Upper lobe of left lung (tissue), 6 donors: ENCODE measurements at regions not wholly inside any gene's neighbourhood (a gene's known extent, or its start where the extent isn't known, plus 50 kb on each side); places are given as distances from the start of the nearest gene placed in this dataset.

Experiments
- ATAC-seq, 2 donors: fragments of 200-7000 bp; cut with Tn5 transposase; one replicate each; pipeline ENCODE4 v1.9.1; 2022; ENCODE audit warnings: mild to moderate bottlenecking in 2 of 2, moderate library complexity in 2 of 2; ENCODE audit not compliant: low FRiP score in 2 of 2
- DNase-seq, 2 donors: peaks; one replicate each; pipeline ENCODE4 v3.0.0-alpha.2; 2019 to 2020
- H3K27ac ChIP-seq, 4 donors: fragments of 200-600 bp; sonication (generic); one replicate each; pipeline ENCODE4 v1.5.1; 2016 to 2019
- H3K27me3 ChIP-seq, 4 donors: fragments of 200-600 bp; sonication (generic); one replicate each; pipeline ENCODE4 v1.5.1; 2017 to 2019
- H3K36me3 ChIP-seq, 4 donors: fragments of 200-600 bp; sonication (generic); one replicate each; pipeline ENCODE4 v1.5.1; 2016 to 2019
- H3K4me1 ChIP-seq, 4 donors: fragments of 200-600 bp; sonication (generic); one replicate each; pipeline ENCODE4 v1.5.1; 2018 to 2019
- H3K4me3 ChIP-seq, 4 donors: fragments of 200-600 bp; sonication (generic); one replicate each; pipeline ENCODE4 v1.5.1; 2017 to 2019; ENCODE audit warnings: mild to moderate bottlenecking in 2 of 4, moderate library complexity in 1 of 4
- H3K9me3 ChIP-seq, 4 donors: fragments of 200-600 bp; sonication (generic); one replicate each; pipeline ENCODE4 v1.5.1; 2018 to 2019
- EP300 ChIP-seq, 4 donors: sonication (generic); formaldehyde crosslinking; IDR thresholded peaks; one replicate each; pipeline ENCODE4 v1.5.1; 2017; ENCODE audit warnings: antibody characterized with exemption in 4 of 4, control low read depth in 2 of 4
- POLR2A ChIP-seq, 4 donors: fragments of 450-650 bp; IDR thresholded peaks; one replicate each; pipeline ENCODE4 v1.5.1; 2016 to 2017; ENCODE audit warnings: antibody characterized with exemption in 4 of 4, mild to moderate bottlenecking in 2 of 4
- POLR2AphosphoS5 ChIP-seq, 2 donors: sonication (generic); formaldehyde crosslinking; IDR thresholded peaks; one replicate each; pipeline ENCODE4 v1.5.1; 2017; ENCODE audit warnings: antibody characterized with exemption in 2 of 2
- WGBS, 2 donors: methylation state at CpG; one replicate each; pipeline ENCODE4 v1.1.5; 2017 to 2018; 5-methylcytosine and 5-hydroxymethylcytosine counted together
- TF ChIP-seq, protein P1 (sequence below), 6 experiments: fragments of 450-650 bp in 4 of 6; fragments of 200-600 bp in 2 of 6; sonication (generic) in 2 of 6; IDR thresholded peaks; one replicate each; pipeline ENCODE4 v1.5.1; 2016 to 2019; ENCODE audit warnings: antibody characterized with exemption in 6 of 6
- donor health status: DM: no; HTN: no; CAD: no; lungs with moderate emphysema.
- donor health status: DM: no; HTN: yes; CAD: no; lungs with severe emphysema.

DNA sequence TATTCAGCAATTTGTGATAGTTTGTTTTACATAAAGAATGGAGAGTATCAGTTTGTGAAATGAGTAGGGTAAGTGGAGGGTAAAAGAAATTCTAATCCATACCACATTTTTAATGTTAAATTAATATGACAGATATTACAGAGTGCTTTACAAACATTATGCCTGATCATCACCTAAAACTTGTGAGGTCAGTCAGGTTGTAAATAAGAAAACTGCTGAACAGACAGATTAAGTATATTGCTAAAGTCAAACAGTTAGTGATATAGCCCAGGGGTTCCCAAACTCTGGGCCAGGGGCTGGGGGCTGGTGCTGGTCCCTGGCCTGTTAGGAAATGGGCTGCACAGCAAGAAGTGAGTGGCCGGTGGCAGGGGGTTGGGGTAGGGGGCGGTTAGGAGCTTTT lies 273.6 kb downstream of the TRAM1L1 start:
- no peak overlapping the region for H3K4me3 ChIP-seq
- H3K36me3 ChIP-seq: no peaks in the 10 kb centered on the region
- H3K9me3 ChIP-seq: no peaks in the 10 kb centered on the region
- no peak for DNase-seq
- H3K27ac ChIP-seq: no peak overlapping the region
- TF ChIP-seq POLR2AphosphoS5 (IDR thresholded peaks at IDR 0.05): no peak
- TF ChIP-seq, protein P1, sequence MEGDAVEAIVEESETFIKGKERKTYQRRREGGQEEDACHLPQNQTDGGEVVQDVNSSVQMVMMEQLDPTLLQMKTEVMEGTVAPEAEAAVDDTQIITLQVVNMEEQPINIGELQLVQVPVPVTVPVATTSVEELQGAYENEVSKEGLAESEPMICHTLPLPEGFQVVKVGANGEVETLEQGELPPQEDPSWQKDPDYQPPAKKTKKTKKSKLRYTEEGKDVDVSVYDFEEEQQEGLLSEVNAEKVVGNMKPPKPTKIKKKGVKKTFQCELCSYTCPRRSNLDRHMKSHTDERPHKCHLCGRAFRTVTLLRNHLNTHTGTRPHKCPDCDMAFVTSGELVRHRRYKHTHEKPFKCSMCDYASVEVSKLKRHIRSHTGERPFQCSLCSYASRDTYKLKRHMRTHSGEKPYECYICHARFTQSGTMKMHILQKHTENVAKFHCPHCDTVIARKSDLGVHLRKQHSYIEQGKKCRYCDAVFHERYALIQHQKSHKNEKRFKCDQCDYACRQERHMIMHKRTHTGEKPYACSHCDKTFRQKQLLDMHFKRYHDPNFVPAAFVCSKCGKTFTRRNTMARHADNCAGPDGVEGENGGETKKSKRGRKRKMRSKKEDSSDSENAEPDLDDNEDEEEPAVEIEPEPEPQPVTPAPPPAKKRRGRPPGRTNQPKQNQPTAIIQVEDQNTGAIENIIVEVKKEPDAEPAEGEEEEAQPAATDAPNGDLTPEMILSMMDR (IDR thresholded peaks at IDR 0.05): no peak
- TF ChIP-seq POLR2A (IDR thresholded peaks at IDR 0.05): no peak
- TF ChIP-seq EP300 (IDR thresholded peaks at IDR 0.05): no peak
- 72 to 81% methylated on average over 2 of the region's 2 CpGs for WGBS, 2 donors
- no peaks in the 10 kb centered on the region for H3K27me3 ChIP-seq
- no peaks in the 10 kb centered on the region for H3K4me1 ChIP-seq
- ATAC-seq: no peak

DNA sequence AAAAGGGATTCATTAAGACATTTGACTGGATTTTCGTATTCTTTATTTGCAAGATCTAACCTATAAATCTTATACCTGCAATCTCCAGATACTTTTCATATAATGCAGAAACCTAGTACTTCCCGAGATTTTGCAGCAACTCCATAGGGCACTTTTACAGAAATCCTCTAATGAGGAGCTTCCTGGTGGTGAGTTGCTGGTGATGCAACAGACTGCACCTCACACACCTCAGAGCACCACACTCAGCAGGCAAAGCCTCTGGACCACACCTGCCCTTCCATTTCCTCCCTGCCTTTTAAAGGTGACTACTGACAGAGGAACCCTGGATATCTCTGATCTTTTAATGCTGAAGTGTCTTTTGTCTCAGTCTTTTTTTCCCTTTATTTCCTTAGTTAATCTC lies 289.4 kb downstream of the TRAM1L1 start:
- Histone ChIP-seq H3K36me3 (no peaks in the 10 kb centered on the region), H3K4me3 (no peak overlapping the region), H3K9me3 (no peaks in the 10 kb centered on the region), H3K27ac (no peak overlapping the region), H3K27me3 (no peaks in the 10 kb centered on the region), H3K4me1 (no peaks in the 10 kb centered on the region)
- no peak for DNase-seq
- TF ChIP-seq, protein P1 (IDR thresholded peaks at IDR 0.05): no peak
- TF ChIP-seq POLR2AphosphoS5 (IDR thresholded peaks at IDR 0.05): no peak
- no peak for TF ChIP-seq POLR2A (IDR thresholded peaks at IDR 0.05)
- no peak for TF ChIP-seq EP300 (IDR thresholded peaks at IDR 0.05)
- 75 to 77% methylated on average over 2 of the region's 2 CpGs for WGBS, 2 donors
- ATAC-seq: no peak

DNA sequence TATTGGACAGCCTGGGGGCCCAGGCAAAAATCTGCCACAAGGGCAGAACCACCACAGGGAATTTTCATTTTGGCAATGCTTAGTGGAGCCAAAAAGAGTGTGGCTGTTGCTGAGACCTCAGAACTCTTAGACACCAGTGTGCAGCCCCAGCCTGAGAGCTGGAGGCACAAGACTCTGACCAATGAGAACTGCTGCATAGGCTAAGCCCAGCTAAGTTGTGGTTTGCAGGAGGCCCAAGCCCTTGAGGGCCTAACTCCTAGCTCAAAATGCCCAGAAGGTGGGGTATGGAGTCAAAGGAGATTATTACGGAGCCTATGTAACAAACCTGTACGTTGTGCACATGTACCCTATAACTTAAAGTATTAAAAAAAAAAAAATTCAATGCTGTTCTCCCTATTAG lies 296.7 kb downstream of the TRAM1L1 start:
- Histone ChIP-seq H3K9me3 (no peaks in the 10 kb centered on the region), H3K4me1 (no peaks in the 10 kb centered on the region), H3K4me3 (no peak overlapping the region), H3K27ac (no peak overlapping the region), H3K27me3 (no peaks in the 10 kb centered on the region), H3K36me3 (no peaks in the 10 kb centered on the region)
- TF ChIP-seq EP300 (IDR thresholded peaks at IDR 0.05) (no peak), POLR2A (IDR thresholded peaks at IDR 0.05) (no peak), POLR2AphosphoS5 (IDR thresholded peaks at IDR 0.05) (no peak)
- TF ChIP-seq, protein P1 (IDR thresholded peaks at IDR 0.05): no peak
- ATAC-seq (peak in 1 of 2 donors; percentile 32), DNase-seq (no peak)
- WGBS, 2 donors: 91 to 95% methylated on average over 2 of the region's 2 CpGs

DNA sequence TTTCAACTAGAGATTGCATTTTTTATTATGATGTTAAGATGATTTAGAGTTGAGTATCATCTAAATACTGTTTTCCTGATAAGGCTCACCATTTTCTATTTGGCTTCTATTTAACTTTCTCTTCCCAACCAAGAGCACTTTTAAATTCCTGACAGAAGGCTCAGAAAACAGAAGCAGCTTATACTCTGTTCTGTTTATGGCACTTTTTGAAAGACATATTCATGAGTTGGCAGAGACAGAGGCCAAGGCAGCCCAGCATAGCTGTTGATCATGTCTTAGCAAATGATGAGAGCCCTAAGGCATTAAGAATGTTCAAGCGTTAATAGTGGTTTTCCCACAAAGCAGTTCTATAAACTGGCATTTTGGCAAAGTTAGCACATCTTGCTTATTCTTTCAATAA lies 330.3 kb downstream of the TRAM1L1 start:
- ATAC-seq: no peak
- 69 to 84% methylated on average over 1 of the region's 1 CpG for WGBS, 2 donors

GRCh38 chr4:116752027-116752426 lies 333.3 kb downstream of the TRAM1L1 start:
- TF ChIP-seq, protein P1 (IDR thresholded peaks at IDR 0.05): no peak
- no peak for TF ChIP-seq POLR2AphosphoS5 (IDR thresholded peaks at IDR 0.05)
- TF ChIP-seq EP300 (IDR thresholded peaks at IDR 0.05): no peak
- TF ChIP-seq POLR2A (IDR thresholded peaks at IDR 0.05): no peak
- Histone ChIP-seq H3K4me3 (no peak overlapping the region), H3K9me3 (no peaks in the 10 kb centered on the region), H3K36me3 (no peaks in the 10 kb centered on the region), H3K4me1 (no peaks in the 10 kb centered on the region), H3K27ac (no peak overlapping the region), H3K27me3 (no peaks in the 10 kb centered on the region)
- WGBS, 2 donors: 80 to 87% methylated on average over 2 of the region's 2 CpGs
- ATAC-seq (no peak), DNase-seq (no peak)

More for the DNA sequence above, 330.3 kb downstream of the TRAM1L1 start:
- Histone ChIP-seq H3K36me3 (no peaks in the 10 kb centered on the region), H3K27ac (no peak overlapping the region), H3K9me3 (no peaks in the 10 kb centered on the region), H3K4me1 (no peaks in the 10 kb centered on the region), H3K4me3 (no peak overlapping the region), H3K27me3 (no peaks in the 10 kb centered on the region)
- DNase-seq: no peak
- TF ChIP-seq EP300 (IDR thresholded peaks at IDR 0.05) (no peak), POLR2AphosphoS5 (IDR thresholded peaks at IDR 0.05) (no peak), POLR2A (IDR thresholded peaks at IDR 0.05) (no peak)
- TF ChIP-seq, protein P1 (IDR thresholded peaks at IDR 0.05): no peak
